Memory B cell (primary cell): ENCODE measurements at regions not wholly inside any gene's neighbourhood (a gene's known extent, or its start where the extent isn't known, plus 50 kb on each side); places are given as distances from the start of the nearest gene placed in this dataset.
"Not testable (repeated sequence)": the region's sequence is repeated elsewhere in the genome, so short reads cannot be mapped to it uniquely, and the experiment has no call there.

Experiments
- ATAC-seq: fragments of 150-1000 bp; cut with Tn5 transposase; 2 replicates; pipeline ENCODE4 v1.10.0; 2021; ENCODE audit warnings: low read depth, mild to moderate bottlenecking, moderate library complexity
- DNase-seq, 2 donors: peaks; one replicate each; pipeline ENCODE4 v3.0.0; 2022; ENCODE audit warnings: low spot score in 2 of 2
- H3K27ac Mint-ChIP-seq: one replicate; pipeline ENCODE4 v1.8.0; 2022; ENCODE audit warnings: mild to moderate bottlenecking, moderate library complexity, mixed read lengths
- H3K27me3 Mint-ChIP-seq: one replicate; pipeline ENCODE4 v1.8.0; 2022; ENCODE audit warnings: mixed read lengths
- H3K36me3 Mint-ChIP-seq: one replicate; pipeline ENCODE4 v1.8.0; 2022; ENCODE audit warnings: mild to moderate bottlenecking, mixed read lengths
- H3K4me1 Mint-ChIP-seq: one replicate; pipeline ENCODE4 v1.8.0; 2022; ENCODE audit warnings: mixed read lengths
- H3K4me3 Mint-ChIP-seq: one replicate; pipeline ENCODE4 v1.8.0; 2022; ENCODE audit warnings: mild to moderate bottlenecking, moderate library complexity, mixed read lengths
- H3K9me3 Mint-ChIP-seq: one replicate; pipeline ENCODE4 v1.8.0; 2022; ENCODE audit warnings: mixed read lengths

DNA sequence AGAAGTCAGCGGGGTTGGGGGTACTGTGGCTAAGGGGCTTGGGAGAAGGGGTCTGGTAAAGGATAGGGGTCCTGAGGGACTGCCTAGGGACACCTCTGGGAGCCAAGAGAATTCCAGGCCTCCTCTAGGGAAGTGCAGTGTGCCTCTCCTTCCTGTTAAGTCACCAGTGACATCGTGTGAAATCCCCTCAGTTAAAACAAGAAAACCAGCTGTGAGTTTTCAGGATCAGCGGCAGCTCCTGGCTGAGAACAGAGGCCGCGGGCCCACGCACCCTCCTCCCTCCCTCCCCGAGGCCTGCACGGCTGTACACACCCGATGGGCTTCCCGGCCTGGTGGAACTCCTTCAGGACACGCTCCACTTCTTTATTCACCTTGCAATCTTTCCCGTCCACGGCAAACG lies 5400.0 kb upstream of the TPTE start:
- not testable (repeated sequence) for DNase-seq

GRCh38 chr21:5121849-5122248 lies 5399.5 kb upstream of the TPTE start:
- not testable (repeated sequence) for H3K27ac Mint-ChIP-seq, H3K4me1 Mint-ChIP-seq, ATAC-seq, DNase-seq, H3K4me3 Mint-ChIP-seq, H3K36me3 Mint-ChIP-seq, H3K27me3 Mint-ChIP-seq, H3K9me3 Mint-ChIP-seq

More for the DNA sequence above, 5400.0 kb upstream of the TPTE start:
- H3K27ac Mint-ChIP-seq, H3K4me3 Mint-ChIP-seq, H3K4me1 Mint-ChIP-seq, H3K36me3 Mint-ChIP-seq, H3K9me3 Mint-ChIP-seq, H3K27me3 Mint-ChIP-seq, ATAC-seq: not testable (repeated sequence)

DNA sequence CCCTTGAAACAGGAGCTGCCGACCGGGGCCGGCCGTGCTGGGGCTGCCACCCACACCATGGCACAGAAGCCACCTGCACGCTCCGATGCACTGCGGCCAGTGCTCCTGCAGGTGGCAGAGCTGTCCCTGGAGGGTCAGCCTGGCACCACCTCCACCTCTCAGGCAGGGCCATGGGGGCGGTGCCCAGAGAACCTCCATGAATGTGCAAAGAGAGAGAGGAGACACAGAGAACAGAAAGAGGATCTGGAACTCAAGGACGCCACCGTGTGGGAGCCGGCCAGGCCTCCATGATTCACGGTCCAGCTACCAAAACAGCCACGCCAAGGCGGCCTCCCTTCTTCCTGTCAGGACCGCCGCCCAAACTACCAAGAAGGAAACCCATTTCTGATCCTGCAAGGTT lies 5397.7 kb upstream of the TPTE start:
- not testable (repeated sequence) for H3K27ac Mint-ChIP-seq, H3K36me3 Mint-ChIP-seq, H3K4me1 Mint-ChIP-seq, H3K4me3 Mint-ChIP-seq, H3K9me3 Mint-ChIP-seq, H3K27me3 Mint-ChIP-seq
- peak; percentile 74 to 77 for DNase-seq
- ATAC-seq: peak; percentile 63

- not testable (repeated sequence) for H3K27me3 Mint-ChIP-seq, H3K27ac Mint-ChIP-seq, H3K36me3 Mint-ChIP-seq, H3K9me3 Mint-ChIP-seq, H3K4me1 Mint-ChIP-seq
- peak; percentile 94 to 95 for DNase-seq
- peak; percentile 89 for ATAC-seq
- H3K4me3 Mint-ChIP-seq: peak overlapping the region; percentile 37
These were observed 5393.1 kb upstream of the TPTE start for GRCh38 chr21:5128261-5128660.

DNA sequence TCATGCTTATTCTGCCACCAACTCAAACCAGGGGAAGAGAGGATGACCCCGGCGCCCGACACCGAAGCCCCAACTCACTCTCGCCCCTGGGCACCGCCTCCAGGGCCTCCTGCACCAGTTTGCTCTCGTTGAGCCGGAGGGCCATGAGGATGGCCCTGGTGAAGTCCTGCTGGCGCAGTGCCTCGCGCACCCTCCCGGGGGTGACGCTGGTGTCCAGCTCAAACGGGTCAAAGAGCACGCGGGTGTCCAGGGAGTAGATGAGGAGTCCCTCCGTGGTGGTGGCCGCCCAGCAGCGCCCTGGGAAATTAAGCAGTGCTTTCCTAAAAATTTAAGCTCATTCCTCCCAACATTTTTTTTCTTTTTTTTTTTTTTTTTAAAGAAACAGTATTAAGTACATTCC lies 5387.6 kb upstream of the TPTE start:
- not testable (repeated sequence) for H3K36me3 Mint-ChIP-seq, DNase-seq, H3K4me3 Mint-ChIP-seq, H3K27me3 Mint-ChIP-seq, H3K27ac Mint-ChIP-seq, H3K4me1 Mint-ChIP-seq, H3K9me3 Mint-ChIP-seq, ATAC-seq

DNA sequence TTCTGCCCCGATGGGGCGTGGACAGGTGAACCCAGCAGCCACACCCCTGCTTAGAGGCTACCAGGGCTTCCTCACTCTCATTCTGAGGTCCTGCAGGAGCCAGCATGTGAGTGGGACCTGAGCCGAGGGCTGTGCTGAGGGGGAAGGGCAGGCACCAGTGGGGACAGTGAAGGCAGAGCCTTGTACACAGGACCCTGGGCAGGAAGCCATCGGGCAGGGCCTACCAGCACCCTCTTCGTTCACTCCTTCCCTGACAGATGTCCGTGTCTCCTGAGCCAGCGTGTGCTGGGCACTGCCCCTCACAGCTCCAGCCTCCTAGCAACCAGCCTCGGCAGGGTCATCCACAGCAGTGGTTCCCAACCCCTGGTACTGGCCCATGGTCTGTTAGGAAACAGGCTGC lies 5385.0 kb upstream of the TPTE start:
- not testable (repeated sequence) for H3K27ac Mint-ChIP-seq, DNase-seq, ATAC-seq, H3K36me3 Mint-ChIP-seq, H3K27me3 Mint-ChIP-seq, H3K4me1 Mint-ChIP-seq, H3K9me3 Mint-ChIP-seq, H3K4me3 Mint-ChIP-seq

DNA sequence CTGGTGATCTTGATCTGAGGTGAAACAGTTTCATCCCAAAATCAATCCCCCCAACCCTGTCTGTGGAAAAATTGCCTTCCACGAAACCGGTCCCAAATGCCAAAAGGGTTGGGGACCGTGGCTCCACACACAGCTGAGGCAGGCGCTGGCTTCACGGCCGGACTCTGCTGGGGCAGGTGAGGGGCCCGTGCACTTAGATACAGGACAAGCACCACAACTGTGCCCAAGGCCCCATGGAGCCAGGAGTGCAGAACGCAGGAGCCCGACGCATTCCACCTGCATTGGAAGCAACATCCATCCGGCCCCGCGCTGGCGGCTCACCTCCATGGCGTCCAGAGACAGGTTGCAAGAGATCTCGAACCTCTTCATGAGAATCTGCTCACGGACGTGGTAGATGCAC lies 5384.4 kb upstream of the TPTE start:
- DNase-seq: not testable (repeated sequence)

GRCh38 chr21:5138687-5139086 lies 5382.7 kb upstream of the TPTE start:
- H3K27me3 Mint-ChIP-seq, H3K36me3 Mint-ChIP-seq, H3K27ac Mint-ChIP-seq, H3K4me1 Mint-ChIP-seq, DNase-seq, H3K4me3 Mint-ChIP-seq, H3K9me3 Mint-ChIP-seq, ATAC-seq: not testable (repeated sequence)

More for the DNA sequence above, 5384.4 kb upstream of the TPTE start:
- H3K9me3 Mint-ChIP-seq, H3K4me1 Mint-ChIP-seq, ATAC-seq, H3K36me3 Mint-ChIP-seq, H3K4me3 Mint-ChIP-seq, H3K27me3 Mint-ChIP-seq, H3K27ac Mint-ChIP-seq: not testable (repeated sequence)

- H3K9me3 Mint-ChIP-seq, H3K27ac Mint-ChIP-seq, H3K4me3 Mint-ChIP-seq, H3K36me3 Mint-ChIP-seq, DNase-seq, H3K27me3 Mint-ChIP-seq, ATAC-seq, H3K4me1 Mint-ChIP-seq: not testable (repeated sequence)
These were observed 5381.9 kb upstream of the TPTE start for GRCh38 chr21:5139528-5139927.

- H3K9me3 Mint-ChIP-seq, H3K4me3 Mint-ChIP-seq, ATAC-seq, H3K27ac Mint-ChIP-seq, DNase-seq, H3K27me3 Mint-ChIP-seq, H3K36me3 Mint-ChIP-seq, H3K4me1 Mint-ChIP-seq: not testable (repeated sequence)
These were observed 5378.4 kb upstream of the TPTE start for GRCh38 chr21:5143011-5143410.

DNA sequence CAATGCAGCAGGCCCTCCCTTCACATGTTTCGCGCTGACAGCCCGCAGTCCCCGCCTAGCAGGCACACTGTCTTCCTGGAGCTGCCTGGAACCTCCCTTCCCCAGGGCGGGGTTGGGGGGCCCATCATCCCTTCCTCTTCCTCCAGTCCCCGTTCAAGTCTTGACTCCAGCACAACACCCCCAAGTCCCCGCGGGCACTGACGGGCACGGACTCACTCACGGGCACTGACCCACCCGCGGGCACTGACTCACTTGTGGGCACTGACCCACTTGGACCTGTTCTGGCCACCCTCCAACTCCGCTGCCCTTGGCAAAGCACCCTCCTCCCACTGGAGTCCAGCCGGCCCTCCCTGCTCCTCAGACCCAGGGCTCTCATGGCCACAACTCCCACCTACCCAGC lies 5376.7 kb upstream of the TPTE start:
- DNase-seq, H3K9me3 Mint-ChIP-seq, ATAC-seq, H3K4me1 Mint-ChIP-seq, H3K27me3 Mint-ChIP-seq, H3K27ac Mint-ChIP-seq, H3K36me3 Mint-ChIP-seq, H3K4me3 Mint-ChIP-seq: not testable (repeated sequence)

DNA sequence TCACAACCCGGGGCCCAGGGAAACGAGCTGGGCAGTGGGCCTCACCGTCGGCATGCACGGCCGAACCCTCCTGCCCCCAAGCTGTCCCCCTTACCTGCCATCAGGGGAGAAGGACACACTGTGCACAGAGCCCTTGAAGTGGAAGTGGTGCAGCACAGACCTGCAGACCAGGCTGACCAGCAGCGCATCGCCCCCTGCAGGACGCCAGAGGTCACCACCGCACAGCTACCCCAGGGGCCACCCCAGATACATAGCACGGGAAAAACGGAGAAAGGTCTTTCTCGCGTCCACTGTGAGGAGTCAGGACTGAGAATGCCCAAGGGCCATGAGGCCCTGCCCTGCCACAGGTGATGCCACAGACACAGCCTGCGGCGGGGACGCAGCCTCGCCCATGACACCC lies 5373.7 kb upstream of the TPTE start:
- ATAC-seq: peak; percentile 56
- H3K36me3 Mint-ChIP-seq: not testable (repeated sequence)

DNA sequence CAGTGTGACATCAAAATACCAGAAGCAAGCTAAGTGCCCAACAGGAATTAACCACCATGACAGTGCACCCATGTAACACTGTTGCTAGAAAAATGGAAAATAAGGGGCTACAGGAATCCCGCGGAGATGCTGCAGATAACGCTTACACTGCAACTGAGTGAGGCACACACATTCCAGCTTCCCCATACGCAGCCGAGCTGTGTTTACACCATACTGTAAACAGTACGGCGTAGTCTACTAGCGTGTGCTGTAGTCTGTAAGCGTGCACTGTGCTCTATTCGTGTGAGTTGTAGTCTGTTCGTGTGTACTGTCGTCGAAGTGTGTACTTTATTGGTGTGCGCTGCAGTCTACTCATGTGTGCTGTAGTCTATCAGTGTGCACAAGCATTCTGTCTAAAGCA lies 5372.2 kb upstream of the TPTE start:
- H3K9me3 Mint-ChIP-seq, ATAC-seq, H3K27me3 Mint-ChIP-seq, H3K36me3 Mint-ChIP-seq, H3K4me3 Mint-ChIP-seq, DNase-seq, H3K4me1 Mint-ChIP-seq, H3K27ac Mint-ChIP-seq: not testable (repeated sequence)

More for the DNA sequence above, 5373.7 kb upstream of the TPTE start:
- H3K27ac Mint-ChIP-seq, H3K4me1 Mint-ChIP-seq, H3K4me3 Mint-ChIP-seq, H3K27me3 Mint-ChIP-seq, DNase-seq, H3K9me3 Mint-ChIP-seq: not testable (repeated sequence)

GRCh38 chr21:5153842-5154640 lies 5367.3 kb upstream of the TPTE start:
- not testable (repeated sequence) for H3K4me3 Mint-ChIP-seq, H3K27ac Mint-ChIP-seq, H3K4me1 Mint-ChIP-seq, H3K27me3 Mint-ChIP-seq, H3K36me3 Mint-ChIP-seq, H3K9me3 Mint-ChIP-seq
- peak in 1 of 2 donors; percentile 30 for DNase-seq
- peak; percentile 1 for ATAC-seq

DNA sequence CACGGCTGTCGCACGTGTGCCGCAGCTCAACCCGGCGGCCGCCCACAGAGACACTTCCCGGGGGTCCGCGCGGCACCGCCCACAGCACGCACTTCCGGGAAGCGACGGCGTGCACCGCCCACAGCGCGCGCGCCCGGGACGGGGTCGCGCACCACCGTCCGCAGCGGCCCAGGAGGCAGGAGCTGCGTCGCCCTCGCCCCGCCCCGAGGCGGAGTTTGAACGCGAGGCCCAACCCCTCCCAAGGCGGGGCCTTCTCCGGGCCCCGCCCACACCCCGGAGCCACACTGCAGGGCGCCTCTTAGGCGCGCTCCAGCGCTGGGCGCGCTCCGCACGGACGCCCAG lies 5366.8 kb upstream of the TPTE start:
- not testable (repeated sequence) for H3K36me3 Mint-ChIP-seq, H3K27ac Mint-ChIP-seq, H3K27me3 Mint-ChIP-seq, H3K4me1 Mint-ChIP-seq, H3K9me3 Mint-ChIP-seq
- peak; percentile 96 for ATAC-seq
- H3K4me3 Mint-ChIP-seq: peak overlapping the region; percentile 34
- DNase-seq: peak; percentile 93
